ENCODE measurements at regions not wholly inside any gene's neighbourhood (a gene's known extent, or its start where the extent isn't known, plus 50 kb on each side); places are given as distances from the start of the nearest gene placed in this dataset.

DNA sequence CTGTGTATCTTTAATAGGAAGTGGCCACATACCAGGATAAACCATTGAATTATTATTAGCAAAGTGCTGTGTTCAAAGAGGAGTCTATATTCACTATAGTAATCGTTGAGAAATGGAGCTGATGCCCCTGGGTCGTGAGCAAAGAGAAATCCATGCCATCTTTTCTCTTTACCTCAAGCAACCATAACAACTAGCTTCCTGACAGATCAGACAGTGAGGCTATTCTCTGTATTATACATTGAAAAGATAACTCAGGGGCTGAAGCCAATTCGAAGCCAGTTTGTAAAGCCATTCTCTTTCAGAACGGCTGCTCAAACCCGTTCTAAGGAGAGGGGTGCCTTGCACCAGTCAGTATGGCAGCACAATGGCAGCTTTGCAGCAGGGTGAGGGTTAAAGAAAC, 680.6 kb downstream of the SEMA5A start:
- H3K4me1 Mint-ChIP-seq, result no peaks in the 10 kb centered on the region
- H3K9me3 Mint-ChIP-seq (ENCODE audit: low read depth), result no peaks in the 10 kb centered on the region
- ATAC-seq (no peak), DNase-seq (no peak)
- H3K27me3 Mint-ChIP-seq, result no peaks in the 10 kb centered on the region
- H3K4me3 Mint-ChIP-seq, result no peak overlapping the region
- CTCF ChIA-PET, result no interaction called here
- H3K27ac Mint-ChIP-seq, result no peak overlapping the region
- no peaks in the 10 kb centered on the region for H3K36me3 Mint-ChIP-seq

DNA sequence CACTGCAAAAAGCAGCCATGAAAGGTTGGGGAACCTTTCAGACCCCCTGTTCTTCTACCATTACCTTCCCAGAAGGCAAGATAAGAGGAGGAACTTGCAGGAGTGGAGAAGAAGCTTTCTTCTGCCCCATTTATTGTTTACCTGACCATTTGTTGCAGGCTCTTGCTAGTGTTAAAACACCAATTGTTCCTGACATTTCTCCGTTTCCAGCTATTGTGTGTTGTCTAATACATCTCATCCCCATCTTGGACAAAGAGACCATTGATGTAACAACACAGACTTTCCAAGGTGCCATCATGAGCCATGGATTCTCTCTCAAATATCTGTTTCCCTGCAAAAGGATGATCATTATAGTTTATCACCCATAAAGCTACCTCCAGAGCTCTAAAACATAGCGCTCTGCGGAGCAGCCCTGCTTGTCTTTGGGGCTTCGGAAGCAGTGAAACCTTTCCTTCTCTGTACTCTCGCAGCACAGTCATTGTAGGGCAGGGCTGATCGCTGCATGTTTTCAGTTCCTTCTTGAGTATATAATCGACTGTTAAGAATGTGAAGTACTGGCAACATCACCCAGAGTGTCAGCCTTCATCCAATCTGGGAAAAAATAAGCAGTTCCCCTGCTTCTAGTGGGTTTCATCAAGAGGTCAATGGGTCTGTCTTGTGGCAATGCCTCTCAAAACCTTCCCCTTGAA, 680.0 kb downstream of the SEMA5A start:
- no peaks in the 10 kb centered on the region for H3K4me1 Mint-ChIP-seq
- H3K9me3 Mint-ChIP-seq (ENCODE audit: low read depth), result no peaks in the 10 kb centered on the region
- H3K4me3 Mint-ChIP-seq, result no peak overlapping the region
- H3K36me3 Mint-ChIP-seq, result no peaks in the 10 kb centered on the region
- DNase-seq, result no peak
- CTCF ChIA-PET, result no interaction called here
- ATAC-seq, result no peak
- no peaks in the 10 kb centered on the region for H3K27me3 Mint-ChIP-seq
- H3K27ac Mint-ChIP-seq, result no peak overlapping the region

DNA sequence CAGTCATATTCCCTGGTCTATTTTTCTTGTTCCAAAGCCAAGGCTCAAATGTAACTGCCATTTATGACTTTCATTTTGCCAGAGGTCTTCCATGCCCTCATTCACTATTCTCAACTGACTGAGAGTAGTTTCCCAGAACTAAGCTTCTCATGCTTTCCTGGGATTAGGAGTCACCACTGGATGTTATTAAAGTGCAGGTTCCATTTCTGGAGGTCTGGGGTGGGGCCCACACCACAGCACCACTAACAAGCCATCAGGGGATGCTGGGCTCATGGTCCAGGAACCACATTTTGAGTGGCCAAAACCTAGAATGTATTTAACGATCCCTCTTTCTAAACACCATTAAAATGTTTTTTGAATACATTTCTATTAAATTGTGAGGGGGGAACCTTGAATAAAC, 677.6 kb downstream of the SEMA5A start:
- no peak for DNase-seq
- Mint-ChIP-seq H3K4me1 (no peaks in the 10 kb centered on the region), H3K36me3 (no peaks in the 10 kb centered on the region)

DNA sequence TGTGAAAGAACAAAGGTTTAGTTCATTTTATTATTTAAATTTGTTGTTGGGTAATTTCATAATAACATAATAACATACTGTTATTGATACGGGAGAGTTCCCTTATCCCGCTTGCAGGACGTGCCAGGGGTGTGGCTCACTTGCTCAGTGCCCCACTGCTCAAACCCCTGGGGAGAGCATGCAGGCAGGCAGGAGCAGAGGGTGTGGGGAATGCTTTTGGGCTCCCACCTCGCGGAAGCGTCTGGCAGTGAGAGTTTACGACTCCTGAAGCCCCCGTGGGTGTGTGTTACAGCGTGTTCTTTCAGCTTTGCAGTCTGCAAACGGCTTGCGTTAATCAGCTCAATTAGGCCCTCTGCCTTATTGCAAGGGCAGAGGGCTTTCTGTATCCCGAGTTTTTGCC, 675.9 kb downstream of the SEMA5A start:
- no peaks in the 10 kb centered on the region for H3K36me3 Mint-ChIP-seq
- CTCF ChIA-PET, result no interaction called here
- no peaks in the 10 kb centered on the region for H3K4me1 Mint-ChIP-seq
- ATAC-seq (no peak), DNase-seq (no peak)
- no peak overlapping the region for H3K4me3 Mint-ChIP-seq
- no peaks in the 10 kb centered on the region for H3K27me3 Mint-ChIP-seq
- no peaks in the 10 kb centered on the region for H3K9me3 Mint-ChIP-seq (ENCODE audit: low read depth)
- no peak overlapping the region for H3K27ac Mint-ChIP-seq

More for the DNA sequence above, 677.6 kb downstream of the SEMA5A start:
- Mint-ChIP-seq H3K9me3 (ENCODE audit: low read depth) (no peaks in the 10 kb centered on the region), H3K27ac (no peak overlapping the region), H3K4me3 (no peak overlapping the region), H3K27me3 (no peaks in the 10 kb centered on the region)
- CTCF ChIA-PET, result no interaction called here
- ATAC-seq, result no peak

DNA sequence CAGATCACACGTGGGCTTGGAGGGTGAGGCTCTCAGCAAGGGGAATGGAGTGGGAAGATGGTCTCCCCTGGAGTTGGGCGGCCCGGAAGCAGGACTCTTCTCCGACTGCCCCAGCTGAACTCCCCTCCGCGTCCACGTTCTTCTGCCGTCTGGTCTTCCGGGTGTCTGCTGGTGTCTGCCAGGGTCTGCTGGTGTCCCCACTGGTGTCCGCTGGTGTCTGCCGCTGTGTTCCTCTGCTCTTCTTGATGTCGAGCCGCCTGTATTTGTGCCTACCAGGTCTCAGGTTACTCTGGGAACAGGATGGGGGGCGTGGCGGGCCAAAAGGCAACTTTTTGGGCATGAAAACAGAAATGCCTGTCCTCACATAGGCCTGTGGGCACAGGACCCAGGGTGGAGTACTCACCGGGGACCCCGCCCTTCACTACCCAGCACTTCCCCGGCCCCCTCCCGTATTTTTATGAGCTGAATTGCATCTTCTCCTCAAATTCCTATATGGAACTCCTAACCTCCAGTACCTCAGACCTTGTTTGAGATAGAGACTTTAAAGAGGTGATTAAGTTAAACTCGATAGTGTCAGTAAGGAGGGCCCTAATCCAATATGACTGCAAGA, 675.4 kb downstream of the SEMA5A start:
- H3K9me3 Mint-ChIP-seq (ENCODE audit: low read depth), result no peaks in the 10 kb centered on the region
- H3K27me3 Mint-ChIP-seq, result no peaks in the 10 kb centered on the region
- no peak overlapping the region for H3K4me3 Mint-ChIP-seq
- ATAC-seq (no peak), DNase-seq (no peak)
- no peaks in the 10 kb centered on the region for H3K4me1 Mint-ChIP-seq
- CTCF ChIA-PET, result no interaction called here
- H3K36me3 Mint-ChIP-seq, result no peaks in the 10 kb centered on the region
- no peak overlapping the region for H3K27ac Mint-ChIP-seq

DNA sequence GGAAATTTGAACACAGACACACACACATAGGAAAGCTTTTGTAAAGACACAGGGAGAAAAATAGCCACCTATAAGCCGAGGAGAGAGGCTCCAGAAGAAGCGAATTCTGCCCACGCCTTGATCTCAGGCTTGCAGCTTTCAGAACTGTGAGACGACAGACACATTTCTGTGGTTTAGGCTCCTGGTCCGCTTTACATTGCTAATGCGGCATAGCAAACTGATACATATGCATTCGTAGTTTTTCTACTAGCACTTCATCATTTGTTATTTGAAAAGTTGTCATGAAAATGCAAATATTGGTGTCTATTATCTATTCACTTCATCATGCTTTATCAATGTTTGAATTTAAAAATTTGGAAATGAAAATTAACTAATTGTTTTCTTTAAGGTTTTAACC, 674.9 kb downstream of the SEMA5A start:
- ATAC-seq (no peak), DNase-seq (no peak)
- H3K36me3 Mint-ChIP-seq, result no peaks in the 10 kb centered on the region
- no peaks in the 10 kb centered on the region for H3K27me3 Mint-ChIP-seq
- CTCF ChIA-PET, result no interaction called here
- no peak overlapping the region for H3K4me3 Mint-ChIP-seq
- no peaks in the 10 kb centered on the region for H3K9me3 Mint-ChIP-seq (ENCODE audit: low read depth)
- no peak overlapping the region for H3K27ac Mint-ChIP-seq
- no peaks in the 10 kb centered on the region for H3K4me1 Mint-ChIP-seq

DNA sequence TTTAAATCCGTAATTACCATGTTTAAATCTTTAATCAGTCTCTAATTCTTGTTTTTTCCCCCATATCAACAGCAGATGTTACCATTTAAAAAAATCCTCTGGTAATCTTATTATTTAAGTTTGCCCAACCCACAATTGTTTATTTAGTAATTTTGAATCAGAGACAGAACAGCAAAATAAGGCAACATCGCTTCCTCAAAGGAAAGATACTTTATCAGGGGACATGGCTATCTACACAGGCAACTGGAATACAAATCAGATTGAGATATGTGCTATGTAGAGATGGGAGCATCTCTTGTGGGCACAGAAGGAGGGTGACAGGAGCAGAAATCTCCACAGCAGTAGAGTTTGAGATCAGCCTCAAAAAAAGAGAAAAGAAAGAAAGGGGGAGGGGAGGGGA, 674.4 kb downstream of the SEMA5A start:
- CTCF ChIA-PET, result no interaction called here

DNA sequence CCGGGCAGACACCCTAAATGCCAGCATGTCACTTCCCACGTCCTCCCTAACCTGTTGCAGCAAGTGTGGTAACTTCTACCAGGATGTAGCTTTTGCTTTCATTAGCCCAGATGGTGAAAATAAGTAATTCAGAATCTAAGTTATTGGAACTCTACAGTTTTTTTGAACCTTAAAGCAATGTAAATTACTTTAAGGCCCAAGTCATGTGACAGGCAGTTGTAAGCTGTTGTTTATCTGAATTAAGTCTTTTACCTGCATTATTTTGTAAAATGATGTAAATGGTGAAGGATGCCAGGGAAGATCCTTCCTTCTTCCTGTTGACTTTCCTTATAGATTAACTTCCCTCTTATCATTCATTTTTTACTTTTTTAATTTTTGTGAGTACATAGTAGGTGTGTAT, 670.2 kb downstream of the SEMA5A start:
- no peaks in the 10 kb centered on the region for H3K4me1 Mint-ChIP-seq
- H3K9me3 Mint-ChIP-seq (ENCODE audit: low read depth), result peaks cover 5% of the 10 kb centered on the region
- no peak for ATAC-seq
- no peaks in the 10 kb centered on the region for H3K27me3 Mint-ChIP-seq
- no peak for DNase-seq
- no peaks in the 10 kb centered on the region for H3K36me3 Mint-ChIP-seq
- CTCF ChIA-PET, result no interaction called here
- H3K4me3 Mint-ChIP-seq, result no peak overlapping the region
- H3K27ac Mint-ChIP-seq, result no peak overlapping the region

More for the DNA sequence above, 674.4 kb downstream of the SEMA5A start:
- Mint-ChIP-seq H3K36me3 (no peaks in the 10 kb centered on the region), H3K4me3 (no peak overlapping the region), H3K9me3 (ENCODE audit: low read depth) (peaks cover 2% of the 10 kb centered on the region), H3K27ac (no peak overlapping the region), H3K27me3 (no peaks in the 10 kb centered on the region), H3K4me1 (no peaks in the 10 kb centered on the region)
- DNase-seq, result no peak
- ATAC-seq, result no peak

DNA sequence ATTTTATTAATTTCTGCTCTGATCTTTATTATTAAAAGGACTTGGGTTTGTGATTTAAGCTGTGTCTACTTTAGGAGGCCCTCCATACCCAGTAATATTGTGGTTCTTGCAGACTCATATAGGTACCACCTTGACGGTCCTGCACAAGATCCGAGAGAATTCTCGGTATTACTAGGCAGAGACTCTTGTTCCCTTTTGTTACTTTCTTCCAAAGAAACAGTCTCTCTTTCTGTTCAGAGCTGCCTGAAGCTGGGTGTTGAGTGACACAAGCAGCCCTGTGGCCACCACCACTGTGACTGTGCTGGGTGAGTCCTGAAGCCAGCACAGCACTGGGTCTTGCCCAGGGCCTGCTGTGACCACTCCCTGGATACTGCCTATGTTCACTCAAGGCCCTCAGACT, 666.6 kb downstream of the SEMA5A start:
- CTCF ChIA-PET, result no interaction called here
- Mint-ChIP-seq H3K27me3 (no peaks in the 10 kb centered on the region), H3K4me1 (no peaks in the 10 kb centered on the region), H3K27ac (no peak overlapping the region), H3K36me3 (no peaks in the 10 kb centered on the region), H3K9me3 (ENCODE audit: low read depth) (peaks cover 5% of the 10 kb centered on the region), H3K4me3 (no peak overlapping the region)
- DNase-seq (no peak), ATAC-seq (no peak)

DNA sequence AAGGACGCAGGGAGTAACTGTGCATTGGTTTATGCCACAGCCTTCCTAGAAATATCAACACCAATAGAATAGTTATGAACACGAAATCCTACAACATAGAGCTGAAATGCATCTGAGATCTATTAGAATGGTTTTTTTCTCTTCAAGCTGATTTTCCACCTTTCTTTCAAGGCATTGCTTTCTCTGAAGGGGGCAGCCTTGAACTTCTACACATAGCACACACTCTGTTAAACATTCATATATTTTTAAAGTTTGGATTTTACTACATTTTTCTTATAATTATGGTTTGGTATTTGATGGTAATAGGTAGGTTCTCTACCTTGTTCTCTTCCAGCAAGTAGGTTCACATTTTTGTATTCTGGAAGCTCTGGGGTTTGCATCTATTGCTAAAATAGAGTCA, 661.8 kb downstream of the SEMA5A start:
- no peaks in the 10 kb centered on the region for H3K9me3 Mint-ChIP-seq (ENCODE audit: low read depth)
- no peaks in the 10 kb centered on the region for H3K36me3 Mint-ChIP-seq
- DNase-seq, result no peak
- no peak overlapping the region for H3K4me3 Mint-ChIP-seq
- CTCF ChIA-PET, result no interaction called here
- H3K27ac Mint-ChIP-seq, result no peak overlapping the region
- no peaks in the 10 kb centered on the region for H3K4me1 Mint-ChIP-seq
- no peak for ATAC-seq
- no peaks in the 10 kb centered on the region for H3K27me3 Mint-ChIP-seq

DNA sequence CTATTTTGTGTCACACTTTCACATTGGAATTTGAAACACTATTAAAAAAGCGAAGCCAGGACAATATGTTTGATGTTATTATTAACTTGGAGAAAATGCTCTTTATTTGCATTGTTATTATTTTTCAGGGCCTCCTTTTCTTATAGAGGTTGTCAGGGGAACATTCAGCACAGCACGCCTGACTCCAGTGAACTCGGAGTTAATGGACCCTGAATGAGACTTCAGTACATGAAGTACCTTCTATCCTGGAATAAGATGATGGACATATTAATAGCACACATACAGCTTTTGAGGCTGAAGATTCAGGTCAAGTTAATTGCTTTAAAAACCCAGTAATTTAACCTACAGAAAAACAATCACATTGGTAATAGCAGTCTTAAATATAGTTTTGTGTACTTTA, 652.9 kb downstream of the SEMA5A start:
- DNase-seq (no peak), ATAC-seq (no peak)
- H3K27ac Mint-ChIP-seq, result no peak overlapping the region
- no peaks in the 10 kb centered on the region for H3K27me3 Mint-ChIP-seq
- H3K9me3 Mint-ChIP-seq (ENCODE audit: low read depth), result peaks cover 11% of the 10 kb centered on the region
- CTCF ChIA-PET, result no interaction called here
- no peaks in the 10 kb centered on the region for H3K36me3 Mint-ChIP-seq
- H3K4me1 Mint-ChIP-seq, result no peaks in the 10 kb centered on the region
- H3K4me3 Mint-ChIP-seq, result no peak overlapping the region

DNA sequence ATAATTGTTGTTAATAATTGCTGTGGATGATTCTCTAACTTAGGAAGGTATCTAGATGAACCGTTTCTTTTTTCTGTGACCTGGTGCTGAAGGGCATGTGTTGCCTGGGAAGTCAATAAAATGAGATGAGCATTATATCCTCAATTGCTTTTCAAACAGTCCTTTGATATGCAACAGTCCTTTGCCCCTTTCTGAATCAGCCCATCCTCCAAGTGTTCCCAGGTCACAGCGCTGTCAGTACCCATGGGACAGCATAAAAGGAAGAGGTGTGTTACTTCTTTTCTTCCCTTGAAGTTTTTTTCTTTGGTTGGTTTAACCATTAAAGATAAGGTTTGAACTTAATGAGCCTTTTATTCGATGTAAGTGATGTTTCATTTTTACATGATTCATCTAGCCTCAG, 651.8 kb downstream of the SEMA5A start:
- Mint-ChIP-seq H3K4me3 (no peak overlapping the region), H3K4me1 (no peaks in the 10 kb centered on the region), H3K9me3 (ENCODE audit: low read depth) (peaks cover 11% of the 10 kb centered on the region), H3K27me3 (no peaks in the 10 kb centered on the region), H3K36me3 (no peaks in the 10 kb centered on the region), H3K27ac (no peak overlapping the region)
- ATAC-seq, result no peak
- DNase-seq, result no peak
- CTCF ChIA-PET, result no interaction called here

DNA sequence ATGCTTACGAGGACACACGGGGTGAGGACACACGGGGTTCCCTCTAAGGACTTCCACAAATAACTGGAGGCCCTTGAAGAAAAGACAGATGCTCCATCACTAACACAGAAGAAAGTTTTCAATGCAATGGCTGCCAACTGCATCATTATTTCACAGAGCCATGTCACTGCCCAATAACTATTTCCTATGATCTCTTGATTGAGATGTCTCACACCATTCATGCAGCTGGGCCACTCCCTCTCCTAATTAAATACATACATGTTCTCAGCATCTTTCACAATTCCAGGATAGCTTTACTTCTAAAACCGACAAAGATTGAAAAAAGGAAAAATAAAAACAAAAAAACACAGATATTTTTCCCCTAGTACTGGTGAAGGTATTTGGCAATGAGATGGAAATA, 650.8 kb downstream of the SEMA5A start:
- H3K27me3 Mint-ChIP-seq, result no peaks in the 10 kb centered on the region
- H3K36me3 Mint-ChIP-seq, result no peaks in the 10 kb centered on the region
- no peaks in the 10 kb centered on the region for H3K4me1 Mint-ChIP-seq
- ATAC-seq (no peak), DNase-seq (no peak)
- CTCF ChIA-PET, result no interaction called here
- H3K27ac Mint-ChIP-seq, result no peak overlapping the region
- no peak overlapping the region for H3K4me3 Mint-ChIP-seq
- H3K9me3 Mint-ChIP-seq (ENCODE audit: low read depth), result peaks cover 11% of the 10 kb centered on the region

DNA sequence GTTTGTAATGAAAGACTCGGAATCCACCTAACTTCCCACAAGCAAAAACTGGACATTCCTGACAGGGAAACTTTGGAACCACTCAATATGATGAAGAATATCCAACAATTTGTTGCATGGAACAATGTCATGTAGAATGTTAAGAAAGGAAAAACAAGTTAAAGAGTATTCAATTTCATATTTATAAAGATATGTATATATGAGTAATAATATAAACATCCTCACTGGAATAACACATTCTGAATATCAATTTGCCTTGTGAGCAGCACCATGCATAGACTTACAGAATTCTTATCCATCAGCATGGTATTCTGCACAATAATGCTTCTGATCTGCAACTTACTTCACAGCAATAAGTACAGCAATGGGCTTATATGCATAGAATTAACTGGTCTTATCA, 650.3 kb downstream of the SEMA5A start:
- DNase-seq (no peak), ATAC-seq (no peak)
- Mint-ChIP-seq H3K27ac (no peak overlapping the region), H3K4me3 (no peak overlapping the region), H3K36me3 (no peaks in the 10 kb centered on the region), H3K4me1 (no peaks in the 10 kb centered on the region), H3K9me3 (ENCODE audit: low read depth) (peaks cover 11% of the 10 kb centered on the region), H3K27me3 (no peaks in the 10 kb centered on the region)
- CTCF ChIA-PET, result no interaction called here

DNA sequence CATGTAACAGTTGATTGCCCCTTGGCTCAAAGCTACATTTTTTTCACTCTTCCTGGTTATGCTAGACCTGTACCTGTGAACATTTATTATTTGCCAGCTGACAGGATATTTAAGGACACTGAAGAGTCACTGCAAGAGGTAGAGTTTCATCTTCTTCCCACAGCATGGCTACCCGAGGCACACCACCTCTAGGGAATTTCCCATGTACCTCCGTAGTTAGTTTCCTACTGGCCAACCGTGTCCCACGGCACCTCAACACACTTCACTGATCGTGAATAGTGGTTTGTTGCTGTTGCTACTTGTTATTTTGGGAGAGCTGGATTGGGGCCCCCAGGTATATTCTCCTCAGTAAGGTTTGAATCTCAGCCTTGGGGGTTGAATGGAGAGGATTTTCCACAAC, 648.6 kb downstream of the SEMA5A start:
- Mint-ChIP-seq H3K27ac (no peak overlapping the region), H3K4me1 (no peaks in the 10 kb centered on the region), H3K4me3 (no peak overlapping the region), H3K9me3 (ENCODE audit: low read depth) (peaks cover 12% of the 10 kb centered on the region), H3K36me3 (no peaks in the 10 kb centered on the region), H3K27me3 (no peaks in the 10 kb centered on the region)
- CTCF ChIA-PET, result no interaction called here
- ATAC-seq (no peak), DNase-seq (no peak)

All from activated CD8-positive, alpha-beta memory T cell treated with anti-CD3 and anti-CD28 coated beads, Interleukin-2, amount 10 ng/mL, durations not matched to agents 7 days and 5 days (primary cell).